ENCODE measurements at regions not wholly inside any gene's neighbourhood (a gene's known extent, or its start where the extent isn't known, plus 50 kb on each side); places are given as distances from the start of the nearest gene placed in this dataset.
"Not testable (repeated sequence)": the region's sequence is repeated elsewhere in the genome, so short reads cannot be mapped to it uniquely, and the experiment has no call there.

DNA sequence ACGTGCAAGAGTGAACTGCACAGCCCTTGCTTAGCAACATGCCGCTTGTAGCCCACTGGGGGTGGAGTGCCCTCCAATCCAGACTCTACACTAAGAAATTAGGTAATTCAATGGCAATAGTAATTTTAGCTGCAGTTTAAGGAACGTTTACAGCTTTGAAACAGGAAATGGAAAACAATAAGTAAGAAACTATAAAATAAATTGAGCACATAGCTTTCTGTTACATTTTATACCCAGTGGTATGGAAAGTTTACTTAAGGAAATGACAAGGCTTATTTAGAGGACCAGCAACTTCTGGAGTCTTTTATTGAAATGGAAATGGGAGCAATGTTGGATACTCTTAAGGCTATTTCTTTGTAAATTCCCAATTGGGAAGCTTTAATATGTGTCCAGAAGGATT is 373.2 kb downstream of the KCNRG start:
- no peak for DNase-seq (ENCODE audit: low spot score)

DNA sequence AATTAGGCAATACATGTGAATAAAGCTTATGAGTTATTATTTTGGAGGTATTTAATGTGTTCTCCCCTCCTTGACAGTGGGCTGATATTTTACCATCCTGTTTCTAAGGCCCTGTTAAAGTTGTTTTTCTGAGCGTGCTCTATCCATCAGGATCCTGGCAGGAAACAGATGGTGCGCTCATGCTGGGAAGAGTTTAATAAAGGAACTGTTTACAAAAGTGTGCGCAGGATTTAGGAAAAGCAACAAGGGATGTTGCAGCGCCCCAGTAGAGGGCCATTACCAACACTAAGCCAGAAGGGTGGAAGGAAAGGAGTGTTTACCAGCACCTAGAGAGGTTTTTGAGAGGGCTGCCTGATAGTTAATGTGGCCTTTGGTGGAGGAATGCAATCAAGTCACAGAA is 374.5 kb downstream of the KCNRG start:
- DNase-seq (ENCODE audit: low spot score), result no peak

DNA sequence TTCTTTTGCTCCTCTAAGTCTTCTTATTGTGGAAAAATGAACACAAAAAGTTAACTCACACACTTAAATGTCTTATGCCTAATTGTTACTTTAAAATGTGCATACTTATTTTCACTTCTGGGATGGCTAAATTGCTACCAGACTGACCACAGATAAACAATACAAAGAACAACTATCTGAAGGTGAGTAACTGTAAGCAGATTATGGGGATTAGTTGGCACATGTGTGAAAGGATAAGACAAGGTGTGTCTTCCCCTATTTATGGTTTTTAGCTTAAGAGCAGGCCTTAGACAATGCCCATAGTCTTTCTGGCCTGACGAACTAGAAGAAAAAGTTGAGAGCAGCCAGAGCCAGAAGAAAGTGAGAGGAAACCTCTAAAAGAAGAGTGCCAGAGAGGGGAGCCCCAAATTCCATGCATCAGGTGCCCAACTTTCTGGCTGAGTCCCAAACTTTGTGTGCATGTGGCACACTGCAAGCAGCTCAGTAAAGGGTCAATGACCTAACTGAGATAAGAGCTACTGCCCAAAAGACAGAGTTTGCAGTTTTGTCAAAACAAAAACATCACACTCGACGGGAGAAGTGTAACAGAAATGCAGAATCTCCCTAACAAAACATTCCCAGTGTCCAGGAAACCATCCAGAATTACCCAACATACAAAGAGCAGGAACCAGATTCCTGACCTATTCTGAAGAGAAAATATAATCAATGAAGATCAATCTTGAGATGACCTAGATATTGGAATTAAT is 375.4 kb downstream of the KCNRG start:
- no peak for DNase-seq (ENCODE audit: low spot score)

DNA sequence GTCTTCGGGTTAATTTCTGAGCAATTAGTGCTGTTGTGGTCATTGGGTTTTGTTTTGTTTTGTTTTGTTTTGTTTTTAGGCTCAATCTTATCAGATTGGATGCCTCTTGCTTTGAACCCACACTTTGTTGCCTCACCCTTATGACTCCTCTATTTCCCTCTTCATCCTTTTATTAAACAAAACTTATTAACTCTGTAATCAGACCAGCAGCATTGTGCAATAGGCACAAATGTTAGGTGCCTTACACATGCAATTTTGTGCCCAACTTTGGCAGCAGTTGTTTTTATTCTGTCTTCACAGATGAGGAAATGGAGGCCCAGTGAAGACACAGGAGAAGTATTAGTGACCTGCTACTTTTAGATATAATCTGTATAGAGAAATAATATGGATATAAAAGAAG is 377.7 kb downstream of the KCNRG start:
- DNase-seq (ENCODE audit: low spot score), result no peak

DNA sequence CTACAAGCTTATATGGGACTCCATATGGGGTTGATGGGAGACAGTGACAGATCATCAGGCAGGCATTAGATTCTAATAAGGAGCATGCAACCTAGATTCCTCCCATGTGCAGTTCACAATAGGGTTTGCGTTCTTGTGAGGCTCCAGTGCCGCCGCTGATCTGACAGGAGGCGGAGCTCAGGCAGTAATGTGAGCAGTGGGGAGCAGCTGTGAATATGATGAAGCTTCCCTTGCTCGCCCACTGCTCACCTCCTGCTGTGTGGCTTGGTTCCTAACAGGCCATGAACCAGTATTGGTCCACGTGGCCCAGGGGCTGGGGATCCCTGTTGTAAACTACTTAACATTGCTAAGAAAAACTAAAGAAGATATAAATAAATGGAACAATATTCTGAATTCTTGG is 378.4 kb downstream of the KCNRG start:
- DNase-seq (ENCODE audit: low spot score), result no peak

DNA sequence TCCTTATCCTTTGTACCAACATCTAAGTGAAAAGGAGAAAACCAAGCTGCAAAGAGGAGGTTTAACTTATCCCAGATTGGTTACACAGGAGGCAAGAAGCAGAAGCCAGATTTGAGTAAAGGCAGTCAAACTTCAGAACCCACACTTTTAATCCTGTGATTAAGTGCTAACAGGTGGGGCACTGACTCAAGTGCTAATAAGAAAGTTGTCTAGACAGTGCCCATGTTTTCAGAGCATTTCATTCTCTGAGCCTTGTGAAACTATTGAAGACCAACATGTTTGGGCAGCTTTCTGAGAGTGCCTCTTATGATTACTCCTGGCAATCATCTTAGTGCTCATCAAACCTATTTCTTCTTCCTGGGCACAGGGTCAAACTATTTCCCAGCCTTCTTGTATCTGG is 380.8 kb downstream of the KCNRG start:
- DNase-seq (ENCODE audit: low spot score), result no peak

DNA sequence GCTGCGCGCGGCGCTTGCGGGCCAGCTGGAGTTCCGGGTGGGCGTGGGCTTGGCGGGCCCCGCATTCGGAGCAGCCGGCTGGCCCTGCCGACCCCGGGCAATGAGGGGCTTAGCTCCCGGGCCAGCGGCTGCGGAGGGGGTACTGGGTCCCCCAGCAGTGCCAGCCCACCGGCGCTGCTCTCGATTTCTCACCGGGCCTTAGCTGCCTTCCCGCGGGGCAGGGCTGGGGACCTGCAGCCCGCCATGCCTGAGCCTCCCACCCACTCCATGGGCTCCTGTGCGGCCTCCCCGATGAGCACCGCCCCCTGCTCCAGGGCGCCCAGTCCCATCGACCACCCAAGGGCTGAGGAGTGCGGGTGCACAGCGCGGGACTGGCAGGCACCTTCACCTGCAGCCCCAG is 381.4 kb downstream of the KCNRG start:
- not testable (repeated sequence) for DNase-seq (ENCODE audit: low spot score)

DNA sequence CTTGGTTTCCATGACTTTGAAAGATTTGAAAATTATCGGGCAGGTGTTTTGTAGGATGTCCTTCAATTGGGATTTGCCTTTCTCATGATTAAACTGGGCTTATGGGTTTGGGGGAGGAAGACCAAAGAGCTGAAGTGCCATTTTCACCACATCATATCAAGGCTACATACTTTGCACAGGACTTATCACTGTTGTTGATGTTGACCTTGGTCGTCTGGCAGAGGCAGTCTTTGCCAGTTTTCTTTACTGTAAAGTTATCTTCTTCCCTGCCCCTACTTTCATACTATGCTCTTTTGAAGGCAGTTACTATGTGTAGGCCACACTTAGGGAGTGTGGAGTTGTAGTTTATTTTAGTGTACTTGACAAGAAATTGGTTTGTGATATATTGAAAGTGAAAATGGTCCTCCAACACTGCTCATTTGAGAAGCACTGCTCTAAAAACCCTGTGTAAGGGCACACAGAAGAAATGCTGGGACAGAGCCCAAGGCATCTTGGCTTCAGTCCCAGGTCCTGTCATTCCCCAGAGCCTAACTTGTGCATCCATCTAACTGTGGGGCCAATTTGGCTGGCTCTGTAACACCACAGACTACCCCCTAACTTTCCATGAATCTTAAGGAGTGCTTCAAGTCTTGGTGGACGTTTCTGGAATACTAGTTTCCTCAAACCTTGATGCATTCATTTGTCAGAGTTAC is 384.9 kb downstream of the KCNRG start:
- no peak for DNase-seq (ENCODE audit: low spot score)

DNA sequence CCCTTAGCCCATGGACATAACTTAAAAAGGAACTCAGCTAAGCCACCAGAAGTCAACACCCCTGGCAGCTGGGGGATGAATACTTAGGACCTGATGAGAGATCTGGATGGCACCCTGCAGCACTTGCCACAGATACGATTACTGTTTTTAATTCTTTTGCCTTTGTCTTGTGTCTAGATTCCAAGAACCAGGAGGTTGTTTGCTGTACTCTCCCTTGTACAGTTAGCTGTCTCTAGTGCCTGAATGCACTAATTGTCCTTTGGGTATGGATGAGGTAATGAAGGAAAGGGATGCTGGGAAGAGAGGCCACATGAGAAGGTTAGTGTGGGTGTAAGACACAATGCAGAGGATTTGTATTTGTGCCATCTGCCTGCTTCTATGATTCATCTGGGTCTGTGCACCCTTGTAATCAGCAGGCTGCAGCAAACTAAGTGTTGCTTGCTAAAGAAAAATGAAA is 385.8 kb downstream of the KCNRG start:
- no peak for DNase-seq (ENCODE audit: low spot score)

DNA sequence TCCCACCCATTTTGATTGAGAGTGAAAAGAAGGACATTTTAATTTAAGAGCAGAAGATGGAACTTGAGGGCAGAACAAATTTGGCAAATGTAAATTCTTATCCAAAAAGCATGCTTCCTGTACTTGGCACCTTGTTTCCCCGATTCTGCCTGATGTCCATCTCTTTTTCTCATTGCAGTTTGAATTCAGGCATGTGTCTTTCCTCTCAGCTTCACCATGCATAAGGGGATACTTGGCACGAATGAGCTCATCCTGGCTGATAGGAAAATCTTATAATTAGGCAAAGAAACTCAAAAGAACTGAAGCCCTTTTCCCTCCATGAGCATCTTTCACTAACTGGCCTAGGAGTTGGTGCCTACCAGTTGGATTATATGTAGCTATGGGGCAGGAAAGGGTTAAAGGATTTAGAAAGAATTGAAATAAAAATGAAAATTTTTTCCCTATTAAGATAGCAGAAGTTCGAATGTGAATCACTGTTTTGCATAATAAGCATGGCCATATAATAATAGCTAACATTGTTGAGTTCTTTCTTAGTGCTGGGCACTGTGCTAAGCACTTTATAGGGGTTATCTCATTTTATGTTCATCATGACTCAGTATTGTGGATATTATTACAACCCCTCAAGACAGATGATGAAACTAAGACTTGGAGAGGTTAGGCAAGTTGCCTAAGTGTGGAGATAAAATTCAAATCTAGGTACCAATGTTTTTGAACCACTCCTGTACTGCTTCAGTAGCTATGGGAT is 386.6 kb downstream of the KCNRG start:
- DNase-seq (ENCODE audit: low spot score), result no peak

DNA sequence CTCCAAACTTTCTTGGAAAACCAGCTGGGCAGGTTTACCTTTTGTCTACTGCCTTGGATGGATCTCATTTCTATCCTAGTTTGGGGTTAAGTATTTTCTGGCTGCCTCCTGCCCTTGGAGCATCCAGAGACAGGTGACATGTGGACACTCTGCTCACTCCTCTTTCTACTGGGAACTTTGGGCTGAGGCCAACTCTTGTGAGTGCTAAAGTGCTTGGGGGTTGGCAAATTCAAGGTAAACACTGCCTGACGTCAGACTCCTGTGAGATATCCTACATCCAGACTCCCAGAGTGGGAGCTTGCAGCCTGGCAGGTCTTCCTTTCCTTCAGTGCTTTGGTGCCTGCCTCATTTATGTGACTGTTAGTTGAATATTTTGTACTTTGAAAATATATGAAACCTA is 388.1 kb downstream of the KCNRG start:
- DNase-seq (ENCODE audit: low spot score), result no peak

DNA sequence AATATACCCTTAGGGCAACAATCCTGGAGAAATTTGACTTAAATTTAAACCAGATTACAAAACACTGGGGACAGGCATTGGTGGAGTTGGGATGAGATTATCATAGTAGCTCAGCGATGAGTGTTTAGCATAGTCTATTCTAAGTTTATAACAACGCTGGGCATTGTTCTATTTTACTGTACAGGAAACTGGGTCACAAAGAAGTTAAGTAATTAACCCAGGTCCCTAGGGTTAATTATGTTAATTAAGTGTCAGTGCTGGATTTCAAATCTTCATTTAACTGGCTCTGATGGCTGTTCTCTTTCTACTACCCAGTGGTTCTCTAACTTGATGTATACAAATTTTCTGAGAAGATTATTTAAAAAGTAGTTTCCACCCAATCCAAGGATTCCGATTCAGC is 388.9 kb downstream of the KCNRG start:
- no peak for DNase-seq (ENCODE audit: low spot score)

DNA sequence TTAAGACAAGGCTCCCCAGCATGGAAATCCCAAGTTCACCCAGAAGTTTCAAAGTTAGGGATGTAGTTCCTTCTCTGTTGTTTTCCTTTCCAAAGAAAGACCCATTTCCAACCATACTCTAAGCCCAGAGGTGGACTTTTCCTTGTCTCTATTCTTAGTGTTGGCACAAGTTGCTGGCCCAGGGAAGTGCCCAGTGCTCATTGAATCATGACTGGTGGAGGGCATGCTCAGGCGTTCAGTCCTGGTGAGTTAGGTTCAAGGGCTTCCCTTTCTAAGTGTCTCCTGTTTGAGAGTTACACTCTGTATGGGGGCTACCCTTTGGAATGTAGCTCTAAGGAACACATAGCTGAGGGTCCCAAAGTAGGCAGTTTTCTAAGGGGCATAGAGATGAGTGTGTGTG is 389.5 kb downstream of the KCNRG start:
- DNase-seq (ENCODE audit: low spot score), result no peak

DNA sequence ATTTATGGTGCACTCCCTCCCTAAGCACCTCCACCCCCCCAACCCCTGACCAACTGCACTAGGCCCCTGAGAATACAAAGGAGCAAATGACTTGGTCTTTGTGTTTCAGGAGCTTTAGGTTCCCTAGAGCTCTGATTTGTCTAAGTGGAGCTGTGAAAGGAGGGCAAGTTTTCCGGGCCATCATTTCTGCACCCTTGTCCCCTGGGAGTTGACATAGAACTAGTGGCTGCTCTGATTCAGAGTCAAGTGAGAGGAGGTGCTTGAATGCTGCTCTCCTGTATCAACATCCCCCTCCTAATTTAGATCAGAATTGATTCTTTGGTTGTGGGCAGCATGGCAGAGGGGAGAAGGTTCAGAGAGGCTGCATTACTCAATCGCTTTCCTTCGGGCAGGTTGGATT is 391.6 kb downstream of the KCNRG start:
- DNase-seq (ENCODE audit: low spot score), result no peak

DNA sequence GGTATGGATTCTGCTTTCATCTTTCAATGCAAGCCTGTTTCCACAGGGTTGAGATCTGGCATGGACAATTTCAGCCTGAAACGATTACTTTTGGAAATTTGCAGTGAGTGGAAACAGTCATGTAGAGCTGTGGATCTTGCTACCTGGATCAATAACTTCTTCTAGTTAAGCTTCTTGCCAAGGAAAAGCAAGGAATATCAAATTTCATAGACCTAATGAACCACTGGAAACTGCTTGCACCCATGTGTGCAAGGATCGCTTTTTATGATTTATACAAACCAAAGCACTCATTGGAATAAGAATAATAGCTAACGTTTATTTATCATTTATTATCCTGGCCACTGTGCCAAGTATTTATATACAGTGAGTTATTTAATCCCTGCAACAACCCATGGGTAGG is 392.8 kb downstream of the KCNRG start:
- DNase-seq (ENCODE audit: low spot score), result no peak

DNA sequence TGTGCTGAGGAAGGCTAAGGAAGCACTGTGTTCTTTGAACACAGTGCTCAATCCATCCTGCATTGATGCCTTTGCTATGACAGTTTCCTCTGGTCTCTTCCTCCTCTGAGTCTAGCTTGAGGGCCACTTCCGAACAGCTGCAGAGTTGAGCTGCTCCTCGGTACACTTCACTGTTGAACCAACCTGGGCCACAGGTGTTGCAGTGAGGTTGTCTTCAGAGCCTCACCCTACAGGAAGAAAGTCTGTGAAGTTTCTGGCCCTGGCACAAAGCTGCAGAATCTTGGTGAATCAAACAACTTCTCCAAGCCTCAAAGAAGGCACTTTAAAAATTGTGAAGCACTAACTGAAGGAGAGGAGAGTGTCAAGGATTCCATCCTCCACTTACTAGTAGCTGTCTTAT is 394.0 kb downstream of the KCNRG start:
- no peak for DNase-seq (ENCODE audit: low spot score)

DNA sequence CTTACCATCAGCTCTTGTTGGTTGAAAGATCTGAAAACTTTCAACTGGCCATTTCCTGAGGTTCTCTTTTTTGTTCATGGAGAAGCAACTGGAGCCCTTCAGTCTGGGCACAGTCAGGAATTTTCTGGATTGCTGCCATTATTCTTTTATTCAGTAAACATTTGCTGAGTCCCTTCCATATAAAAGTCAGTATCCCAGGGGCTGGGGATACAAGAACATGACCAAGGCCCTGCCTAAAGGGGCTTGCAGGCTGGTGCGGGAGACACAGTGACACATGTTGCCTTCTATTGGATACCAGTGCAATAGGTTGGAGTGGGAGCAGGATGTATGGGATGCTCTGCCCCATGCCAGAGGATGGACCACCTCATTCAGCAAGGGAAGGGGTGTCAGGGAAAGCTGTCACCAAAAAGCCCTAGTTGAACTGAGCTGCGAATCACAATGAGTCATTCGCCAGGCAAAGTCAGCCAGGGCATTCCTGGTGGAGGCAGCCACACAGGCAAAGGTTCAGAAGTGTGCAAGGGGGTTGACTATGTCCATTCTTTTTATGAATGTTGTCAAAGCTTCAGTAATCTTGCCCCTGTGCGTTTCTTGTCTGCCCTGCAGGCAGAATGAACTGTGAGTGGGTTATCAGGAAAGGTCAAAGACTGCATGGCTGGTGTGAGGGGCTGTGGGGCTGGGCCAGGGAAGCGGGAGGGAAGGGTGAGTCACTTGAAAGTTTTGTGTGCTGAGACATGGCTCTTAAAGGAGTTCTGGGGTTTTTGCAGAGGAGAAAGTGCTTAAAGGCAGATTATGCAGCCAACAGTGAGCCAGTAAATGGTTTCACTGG is 395.9 kb downstream of the KCNRG start:
- DNase-seq (ENCODE audit: low spot score), result no peak

DNA sequence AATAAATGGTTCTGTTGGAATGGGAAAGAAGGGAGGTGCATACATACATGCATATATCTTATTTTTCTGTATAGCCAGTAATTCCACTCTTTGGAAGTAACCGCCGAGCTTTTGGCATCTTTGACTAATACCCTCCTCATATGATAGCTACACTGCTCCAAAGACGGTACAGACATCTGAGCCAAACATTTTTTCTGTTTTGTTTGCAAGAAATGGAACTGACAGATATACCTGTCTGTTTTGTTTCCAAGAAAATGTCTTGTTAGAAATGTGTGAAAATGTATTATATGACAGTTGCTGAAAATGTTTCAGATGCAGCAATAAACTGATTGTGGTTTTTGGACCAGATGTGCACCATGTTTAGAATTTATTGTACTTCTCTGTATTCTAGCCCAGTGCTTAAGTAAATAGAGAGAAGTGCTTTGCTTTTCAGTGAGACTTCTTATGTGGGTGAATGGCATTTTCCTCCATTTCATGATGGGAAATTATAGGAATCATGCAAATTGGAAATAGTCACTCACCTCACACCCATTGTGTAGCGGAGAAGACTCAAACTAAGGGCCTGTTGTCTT is 396.9 kb downstream of the KCNRG start:
- DNase-seq (ENCODE audit: low spot score), result no peak

DNA sequence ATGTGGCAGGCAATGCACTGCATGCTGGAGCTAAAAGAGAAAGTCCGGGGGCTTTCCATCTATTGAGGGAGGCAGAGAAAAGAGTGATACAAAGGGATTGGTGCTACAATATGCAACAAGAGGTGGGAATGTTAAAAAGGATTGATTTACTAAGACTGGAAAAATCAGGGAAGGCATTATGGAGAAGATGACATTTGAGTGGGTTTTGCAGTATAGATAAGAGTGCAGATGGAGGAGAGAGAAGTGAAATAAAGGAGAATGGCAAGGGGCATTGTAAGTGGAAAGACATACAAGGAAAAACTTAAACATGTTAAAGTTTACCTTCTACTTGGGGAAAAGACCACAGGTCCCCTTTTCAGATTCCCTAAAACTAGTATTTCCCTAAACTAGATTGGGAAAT is 399.4 kb downstream of the KCNRG start:
- no peak for DNase-seq (ENCODE audit: low spot score)

DNA sequence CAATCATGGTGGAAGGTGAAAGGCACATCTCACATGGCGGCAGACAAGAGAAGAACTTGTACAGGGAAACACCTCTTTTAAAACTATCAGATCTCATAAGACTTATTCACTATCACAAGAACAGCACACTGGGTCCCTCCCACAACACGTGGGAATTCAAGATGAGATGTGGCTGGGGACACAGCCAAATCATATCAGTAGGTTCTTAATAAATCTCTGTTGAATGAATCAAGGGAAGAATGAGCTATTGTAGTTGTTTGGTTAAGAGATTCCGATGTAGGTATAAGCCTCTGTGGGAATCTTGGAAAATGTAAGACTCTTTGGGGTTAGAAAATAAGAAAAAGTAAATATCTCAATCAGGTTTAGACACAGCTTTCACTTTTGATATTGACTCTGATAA is 400.2 kb downstream of the KCNRG start:
- no peak for DNase-seq (ENCODE audit: low spot score)

DNA sequence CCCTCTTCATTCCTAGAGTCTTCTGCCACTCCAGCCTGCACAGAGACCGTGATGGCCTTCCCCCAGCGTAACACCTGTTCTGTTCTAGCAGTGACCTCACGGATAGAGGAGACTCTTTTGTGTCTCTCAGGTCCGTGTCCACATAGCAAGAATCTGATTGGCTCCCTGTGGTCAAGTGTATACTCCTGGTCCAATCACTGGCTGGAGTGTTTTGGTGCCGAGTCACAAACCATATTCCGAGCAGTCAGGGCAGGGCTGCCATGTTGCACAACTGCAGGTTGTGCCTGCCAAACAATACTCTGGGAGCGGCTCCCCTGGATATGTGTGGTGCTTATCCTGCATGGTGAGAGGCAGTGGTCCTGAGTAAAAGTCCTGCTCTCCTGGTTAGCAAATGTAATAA is 402.4 kb downstream of the KCNRG start:
- no peak for DNase-seq (ENCODE audit: low spot score)

DNA sequence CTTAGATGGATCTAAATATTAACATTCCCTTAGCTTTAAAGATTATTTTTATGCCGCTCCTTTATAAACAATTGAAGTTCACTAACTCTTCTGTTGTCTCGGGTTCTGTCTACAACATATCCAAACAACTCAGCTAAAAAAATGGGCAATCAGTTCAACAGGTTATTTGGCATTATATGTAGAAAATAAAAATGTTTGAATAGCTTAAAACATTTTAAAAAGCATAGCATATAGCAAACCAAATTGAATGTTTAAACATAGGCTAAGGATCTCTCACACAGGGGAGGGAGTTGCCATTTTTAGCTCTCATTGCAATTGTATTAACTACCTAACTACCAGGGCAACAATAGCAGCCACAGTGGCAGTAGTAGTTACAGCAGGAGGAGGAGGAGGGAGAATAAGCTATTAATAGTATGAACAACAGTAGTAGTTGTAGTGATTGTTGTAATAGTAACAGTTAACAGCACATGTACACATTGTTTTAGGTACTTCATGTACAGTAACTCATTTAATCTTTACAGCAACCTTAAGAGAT is 404.2 kb downstream of the KCNRG start:
- DNase-seq (ENCODE audit: low spot score), result no peak

Measured in NAMALWA (cell line).